ENCODE measurements at regions not wholly inside any gene's neighbourhood (a gene's known extent, or its start where the extent isn't known, plus 50 kb on each side); places are given as distances from the start of the nearest gene placed in this dataset.

DNA sequence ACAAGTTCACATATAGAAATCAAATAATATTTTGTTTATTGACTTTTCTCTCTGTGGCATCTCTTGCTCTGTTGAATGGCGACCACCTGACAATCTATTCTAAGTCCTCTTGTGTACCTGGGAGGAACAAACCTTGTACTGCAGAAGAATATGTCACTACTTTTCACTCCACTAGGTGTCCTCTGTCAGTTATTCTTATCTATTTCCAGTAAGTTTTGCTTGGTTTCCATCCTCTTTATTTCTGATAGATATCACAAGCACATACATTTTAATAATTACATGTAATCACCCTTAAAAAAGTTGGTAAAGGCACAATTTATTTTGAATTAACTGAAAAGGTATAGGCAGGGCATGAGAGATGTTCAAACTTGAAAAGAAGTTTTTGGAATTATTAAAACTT is 238.4 kb downstream of the SNCA start:
- DNase-seq: no peak

DNA sequence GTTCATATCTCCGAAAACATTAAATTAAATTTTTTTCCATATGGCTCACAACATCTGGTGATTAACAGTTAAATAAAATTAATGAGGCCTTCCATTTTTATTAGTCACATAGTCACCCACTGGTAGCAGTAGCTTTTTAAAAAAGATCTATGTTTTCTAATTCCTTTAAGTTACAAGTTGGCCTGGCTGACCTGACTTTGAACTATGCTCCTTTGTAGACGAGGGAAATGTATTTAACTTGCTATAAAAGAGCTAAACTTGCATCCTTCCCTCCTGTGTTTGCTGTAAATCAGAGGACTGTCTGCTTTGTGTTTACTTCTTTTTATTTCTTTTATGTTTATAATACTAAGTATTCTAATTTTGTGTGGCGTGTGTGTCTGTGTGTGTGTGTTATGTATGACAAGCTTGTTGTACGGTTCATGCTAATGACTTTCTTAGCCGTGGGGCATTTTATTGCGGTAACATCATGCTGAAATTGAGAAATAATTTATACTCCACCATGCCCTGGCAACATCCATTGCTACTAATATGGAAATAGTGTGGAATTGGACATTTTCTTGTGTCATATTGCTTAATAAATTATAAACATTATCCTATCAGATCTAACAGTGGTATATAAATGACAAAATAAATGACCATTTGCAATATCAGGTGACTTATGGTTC is 241.7 kb downstream of the SNCA start:
- DNase-seq: no peak

DNA sequence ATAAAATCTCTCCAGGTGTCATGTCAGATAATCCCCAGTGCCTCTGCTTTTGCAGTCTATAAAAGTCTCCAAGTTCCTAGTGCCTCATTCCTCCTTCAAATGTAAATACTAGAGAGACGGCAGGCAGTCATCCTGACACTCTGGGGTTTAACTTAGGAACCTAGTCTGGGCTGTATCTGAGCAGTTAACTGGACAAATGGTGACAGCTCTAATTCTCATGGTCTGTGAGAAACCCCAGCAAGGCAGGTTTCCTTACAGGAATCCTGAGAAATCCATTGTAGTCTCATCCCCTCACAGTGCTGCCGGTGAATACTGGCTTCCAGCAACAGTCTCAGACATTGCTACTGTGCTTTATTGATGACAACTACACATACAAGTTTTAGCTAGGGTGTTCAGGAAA is 246.8 kb downstream of the SNCA start:
- no peak for DNase-seq

DNA sequence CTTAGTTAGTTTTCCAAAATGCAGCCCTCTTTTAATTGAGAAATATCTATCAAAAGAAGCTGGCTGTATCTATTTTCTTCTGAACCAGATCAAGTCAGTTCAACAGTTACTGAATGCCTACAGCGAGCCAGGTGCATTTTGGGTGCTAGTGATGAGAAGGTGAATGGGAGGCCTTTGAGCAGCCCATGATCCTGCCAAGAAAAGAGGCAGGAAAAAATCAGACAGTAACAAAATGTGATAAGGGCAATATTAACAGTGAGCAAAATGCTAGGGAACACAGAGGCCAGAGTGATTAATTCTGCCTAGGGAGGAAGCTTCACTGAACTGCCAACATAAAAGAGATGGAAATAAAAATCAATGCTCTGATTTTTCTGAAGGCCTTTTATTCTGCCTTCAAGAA is 248.5 kb downstream of the SNCA start:
- DNase-seq: no peak

DNA sequence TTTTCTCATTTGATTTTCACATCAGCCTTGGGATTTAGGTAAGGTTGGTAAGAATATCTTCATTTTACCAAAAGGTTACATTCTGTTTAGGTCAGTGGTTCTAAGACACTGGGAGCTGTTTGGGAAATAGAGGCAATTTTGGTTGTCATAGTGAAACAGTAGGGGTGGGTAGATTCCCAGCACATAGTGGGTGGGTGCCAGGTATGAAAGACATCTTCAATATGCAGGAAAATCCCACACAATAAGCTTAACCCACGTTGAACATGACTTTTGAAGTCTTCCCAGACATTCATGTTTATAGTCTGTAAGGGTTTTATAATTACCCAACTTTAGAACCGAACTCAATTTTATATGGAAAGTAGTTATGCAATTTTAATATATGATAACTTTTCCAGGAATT is 249.6 kb downstream of the SNCA start:
- DNase-seq: no peak

DNA sequence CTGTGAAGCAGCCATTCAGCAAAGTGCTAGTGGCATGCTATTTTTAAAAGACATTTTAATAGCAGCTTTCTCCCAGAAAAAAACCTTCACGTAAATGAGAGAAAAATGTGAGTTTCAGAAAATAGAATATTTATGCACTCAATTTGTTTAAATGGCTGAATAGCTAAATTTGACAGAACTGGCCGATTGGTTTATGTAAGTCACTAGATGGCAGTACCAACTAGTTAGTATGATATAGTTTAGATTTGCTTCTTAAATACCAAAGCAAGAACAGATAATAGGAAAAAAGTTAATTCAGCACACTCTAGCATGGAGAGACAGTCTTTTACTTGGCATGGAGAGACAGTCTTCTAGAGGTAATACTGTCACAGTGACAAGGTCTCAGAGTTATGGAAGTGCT is 250.1 kb downstream of the SNCA start:
- no peak for DNase-seq

DNA sequence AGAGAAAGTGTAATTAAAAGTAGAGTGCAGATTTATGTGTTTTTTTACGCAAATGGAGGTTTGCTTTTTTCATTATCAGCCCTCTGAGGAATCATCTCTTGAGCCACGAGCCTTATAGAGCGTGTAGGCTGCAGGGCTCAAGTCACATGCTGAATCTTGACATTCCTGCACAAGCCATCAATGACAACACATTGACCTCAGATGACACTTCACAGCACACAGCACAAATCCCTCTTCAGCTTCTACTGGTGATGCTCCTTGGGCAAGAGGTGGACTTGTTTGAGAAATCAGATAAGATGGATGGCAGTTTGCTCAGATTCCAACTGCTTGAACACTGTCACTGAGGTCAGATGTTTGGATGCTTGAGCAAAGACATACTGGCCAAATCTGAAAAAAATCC is 250.6 kb downstream of the SNCA start:
- no peak for DNase-seq

DNA sequence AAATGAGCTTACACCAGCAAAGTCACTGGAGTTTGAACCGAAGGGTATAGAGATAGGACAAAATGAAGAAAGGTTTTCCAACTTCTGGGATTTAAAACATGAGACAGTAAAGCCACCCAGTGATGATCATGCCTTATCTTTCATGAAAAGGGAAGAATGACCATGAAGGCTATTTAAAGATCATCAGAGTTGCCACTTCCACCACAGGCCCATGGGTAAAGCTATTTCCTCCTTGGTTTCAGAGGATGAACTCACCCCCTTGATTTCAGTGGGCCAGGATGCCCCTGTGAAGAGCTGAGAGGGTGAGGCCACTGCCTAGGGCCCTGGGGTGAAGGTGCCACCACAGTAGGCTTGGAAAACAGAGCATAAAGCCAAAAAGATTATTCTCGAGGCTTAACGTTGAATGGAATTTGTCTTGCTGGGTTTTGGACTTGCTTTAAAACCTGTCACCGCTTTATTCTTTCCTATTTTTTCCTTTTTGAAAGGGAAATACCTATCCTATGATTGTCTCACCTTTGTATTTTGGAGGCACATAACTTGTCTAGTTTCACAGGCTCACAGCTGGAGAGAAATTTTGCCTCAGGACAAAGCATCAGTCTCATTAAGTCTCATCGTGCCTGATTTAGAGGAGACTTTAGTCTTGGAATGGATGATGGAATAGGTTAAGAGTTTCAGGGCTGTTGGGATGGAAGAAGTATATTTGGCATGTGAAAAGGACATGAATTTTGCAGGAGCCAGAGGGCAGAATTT is 254.0 kb downstream of the SNCA start:
- no peak for DNase-seq

DNA sequence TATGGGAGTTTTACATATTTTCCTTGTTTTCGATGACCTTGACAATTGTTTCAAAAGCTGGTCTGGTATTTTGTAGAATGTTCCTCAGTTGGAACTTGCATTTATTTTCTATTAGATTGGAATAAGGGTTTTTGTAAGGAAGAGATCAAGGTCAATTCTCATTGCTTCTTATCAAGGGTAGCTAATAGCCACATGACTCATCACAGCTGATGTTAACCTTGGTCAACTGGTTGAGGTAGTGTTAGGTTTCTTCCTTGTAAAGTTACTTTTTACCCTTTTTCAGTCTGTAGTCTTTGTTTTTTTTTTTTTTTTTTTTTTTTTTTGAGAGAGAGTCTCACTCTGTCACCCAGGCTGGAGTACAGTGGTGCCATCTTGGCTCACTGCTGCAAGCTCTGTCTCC is 257.2 kb downstream of the SNCA start:
- DNase-seq: no peak

DNA sequence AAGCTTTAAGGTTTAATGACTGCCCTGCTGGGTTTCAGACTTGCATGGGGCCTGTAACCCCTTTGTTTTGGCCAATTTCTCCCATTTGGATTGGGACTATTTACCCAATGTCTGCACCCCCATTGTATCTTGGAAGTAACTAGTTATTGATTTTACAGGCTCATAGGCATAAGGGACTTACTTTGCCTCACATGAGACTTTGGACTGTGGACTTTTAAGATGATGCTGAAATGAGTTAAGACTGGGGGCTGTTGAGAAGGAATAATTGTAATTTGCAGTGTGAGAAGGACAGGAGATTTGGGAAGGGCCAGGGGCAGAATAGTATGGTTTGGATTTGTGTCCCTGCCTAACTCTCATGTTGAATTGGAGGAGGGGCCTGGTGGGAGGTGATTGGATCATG is 260.7 kb downstream of the SNCA start:
- DNase-seq: no peak

DNA sequence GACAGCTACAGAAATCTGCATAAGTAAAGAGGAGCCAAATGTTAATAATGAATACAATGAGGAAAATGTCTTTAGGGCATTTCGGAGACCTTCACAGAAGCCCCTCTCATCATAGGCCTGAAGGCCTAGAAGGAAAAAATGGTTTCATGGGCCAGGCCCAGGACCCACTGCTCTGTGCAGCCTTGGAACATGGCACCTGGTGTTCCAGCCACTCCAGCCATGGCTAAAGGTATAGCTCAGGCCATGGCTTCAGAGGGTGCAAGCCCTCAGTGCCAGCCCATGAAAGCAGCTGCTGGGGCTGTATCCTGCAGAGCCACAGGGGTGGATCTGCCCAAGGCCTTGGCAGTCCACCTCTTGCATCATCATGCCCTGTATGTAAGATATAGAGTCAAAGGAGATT is 261.1 kb downstream of the SNCA start:
- DNase-seq: no peak

DNA sequence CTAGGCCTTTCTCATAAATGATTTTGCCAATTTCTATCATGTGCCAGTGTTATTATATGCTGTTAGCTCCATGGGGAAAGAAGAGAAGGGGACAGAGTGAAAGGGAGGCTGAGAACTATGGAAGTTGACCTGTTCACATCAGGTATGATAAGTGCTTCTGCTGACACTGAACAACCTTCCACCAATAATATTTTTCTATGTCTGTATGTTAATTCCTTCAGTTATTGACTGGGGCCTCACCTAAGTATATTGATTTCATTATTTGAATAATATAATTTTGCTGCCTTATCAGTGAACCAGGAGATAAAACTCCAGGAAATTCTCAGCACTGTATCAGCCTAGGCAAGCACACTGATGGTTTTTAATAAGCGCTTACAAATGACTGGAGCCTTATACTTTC is 262.8 kb downstream of the SNCA start:
- DNase-seq: no peak

DNA sequence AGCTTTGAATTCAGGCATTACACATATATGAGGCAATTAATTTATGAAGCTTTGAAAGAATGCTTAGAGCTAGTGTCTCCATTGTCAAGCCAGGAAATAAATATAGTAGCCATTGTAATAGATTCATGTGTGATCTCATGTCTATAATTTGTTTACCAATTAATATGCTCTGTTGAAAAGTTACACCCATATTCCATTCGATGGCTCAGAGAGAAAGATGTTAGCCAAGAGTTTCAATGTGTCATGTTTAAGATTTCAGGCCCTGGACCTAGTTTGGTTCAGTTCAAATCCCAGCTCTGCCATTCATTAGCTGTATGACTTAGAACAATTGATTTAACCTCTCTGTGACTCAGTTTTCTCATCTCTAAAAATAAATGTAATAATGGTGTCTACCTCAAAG is 263.3 kb downstream of the SNCA start:
- DNase-seq: no peak

DNA sequence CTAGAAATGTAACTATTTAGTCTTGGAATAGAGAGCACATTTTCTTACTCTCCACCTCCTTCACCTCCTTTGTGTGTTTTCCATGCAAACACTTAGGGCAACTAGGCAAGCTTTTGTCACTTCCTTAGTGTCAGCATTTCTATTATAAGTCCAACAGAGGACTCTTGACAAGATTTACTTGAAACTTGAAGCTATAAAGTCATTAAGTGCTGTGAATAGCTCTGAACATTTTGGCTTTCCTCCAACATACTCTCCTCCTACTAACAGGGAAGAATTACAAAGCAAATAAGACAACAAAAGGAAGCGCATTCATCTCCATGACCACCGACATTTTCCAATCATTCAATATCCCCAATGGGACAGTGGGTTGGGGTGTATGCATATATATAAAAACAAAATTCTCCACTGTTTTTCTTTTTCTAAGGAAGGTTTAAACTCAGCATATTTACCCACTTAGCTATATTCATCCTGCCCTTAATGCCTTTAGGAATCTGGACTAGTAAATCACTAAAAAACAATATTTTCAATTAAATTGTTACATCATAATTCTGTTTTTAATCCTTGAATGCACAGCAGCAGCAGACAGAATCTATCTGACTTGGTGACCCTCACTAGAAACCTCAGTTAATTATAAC is 264.6 kb downstream of the SNCA start:
- no peak for DNase-seq

DNA sequence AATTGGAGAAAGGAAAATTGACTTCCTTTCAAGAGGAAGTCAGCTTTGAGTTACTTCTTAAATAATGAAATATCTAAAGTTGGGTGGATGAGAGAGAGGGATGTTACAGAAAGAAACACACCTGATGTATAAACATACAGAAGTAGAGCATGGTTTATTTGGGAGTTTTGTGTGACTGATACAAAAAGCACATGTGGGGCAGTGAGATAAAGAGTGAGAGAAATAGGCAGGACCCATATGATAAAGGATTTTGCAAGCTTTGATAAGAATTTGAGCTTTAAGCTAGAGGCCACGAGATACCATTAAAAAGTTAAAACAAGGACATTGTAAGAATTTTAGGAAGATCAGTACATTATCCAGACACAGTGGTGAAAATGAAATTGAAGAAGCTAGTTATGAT is 263.3 kb upstream of the GPRIN3 start:
- DNase-seq: no peak

DNA sequence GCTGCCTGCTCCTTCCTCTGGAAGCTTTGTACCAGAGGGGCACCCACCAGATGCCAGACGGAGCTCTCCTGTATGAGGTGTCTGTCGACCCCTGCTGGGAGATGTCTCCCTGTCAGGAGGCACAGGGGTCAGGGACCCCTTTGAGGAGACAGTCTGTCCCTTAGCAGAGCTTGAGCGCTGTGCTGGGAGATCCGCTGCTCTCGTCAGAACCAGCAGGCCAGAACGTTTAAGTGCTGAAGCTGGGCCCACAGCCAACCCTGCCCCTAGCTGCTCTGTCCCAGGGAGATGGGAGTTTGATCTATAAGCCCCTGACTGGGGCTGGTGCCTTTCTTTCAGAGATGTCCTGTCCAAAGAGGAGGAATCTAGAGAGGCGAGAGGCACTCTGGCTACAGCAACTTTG is 260.3 kb upstream of the GPRIN3 start:
- DNase-seq: no peak

DNA sequence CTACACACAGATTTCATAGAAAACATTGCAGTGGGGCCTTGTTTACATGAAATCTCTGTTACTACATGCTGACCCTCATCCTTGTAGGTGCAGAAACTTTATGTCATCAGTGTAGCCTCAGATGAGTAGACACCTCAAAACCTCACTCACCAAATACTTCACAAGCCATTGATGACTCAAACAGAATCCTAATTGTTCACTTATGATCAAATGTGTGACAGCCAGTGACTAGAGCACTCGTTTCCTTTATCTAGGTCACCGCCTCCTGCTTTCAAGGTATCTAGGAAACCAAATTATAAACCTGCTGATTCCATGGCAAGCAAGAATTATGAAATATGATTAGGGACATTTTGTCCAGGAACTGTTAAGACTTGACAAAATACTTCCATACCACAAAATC is 255.8 kb upstream of the GPRIN3 start:
- no peak for DNase-seq

DNA sequence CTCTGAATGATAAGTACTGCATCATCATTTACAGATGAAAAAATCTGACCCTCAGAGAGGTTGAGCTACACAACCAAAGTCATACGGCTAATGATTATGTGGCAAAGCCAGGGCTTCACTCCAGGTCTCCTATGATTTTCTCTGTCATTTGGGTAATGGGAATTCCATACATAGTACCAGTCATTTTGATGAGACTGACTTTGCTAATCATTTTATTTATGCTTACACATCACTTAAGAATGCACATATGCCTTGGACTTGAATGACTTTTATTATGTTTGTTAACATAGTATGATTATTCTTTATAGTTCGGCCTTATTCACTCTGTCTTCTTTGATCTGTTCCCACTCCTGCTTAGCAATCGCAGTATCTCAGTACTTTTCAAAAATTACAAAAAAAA is 255.1 kb upstream of the GPRIN3 start:
- no peak for DNase-seq

DNA sequence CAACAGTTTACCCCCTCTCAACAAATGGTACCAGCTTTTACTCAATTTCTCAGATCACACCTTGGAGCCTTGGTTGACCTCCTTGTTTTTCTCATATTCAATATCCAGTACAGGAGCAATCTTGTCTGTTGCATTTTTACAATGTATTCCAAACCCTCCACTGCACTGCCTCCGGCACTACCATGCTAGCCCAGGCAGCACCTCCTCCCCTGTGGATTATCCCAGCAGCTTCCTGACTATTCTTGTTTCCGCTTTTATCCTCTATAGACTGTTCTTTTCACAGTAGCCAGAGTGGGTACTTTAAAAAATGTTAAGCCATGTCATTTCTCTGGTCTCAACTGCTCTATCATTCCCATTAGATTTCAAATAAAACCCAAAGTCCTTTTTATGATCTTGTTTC is 253.4 kb upstream of the GPRIN3 start:
- DNase-seq: no peak

DNA sequence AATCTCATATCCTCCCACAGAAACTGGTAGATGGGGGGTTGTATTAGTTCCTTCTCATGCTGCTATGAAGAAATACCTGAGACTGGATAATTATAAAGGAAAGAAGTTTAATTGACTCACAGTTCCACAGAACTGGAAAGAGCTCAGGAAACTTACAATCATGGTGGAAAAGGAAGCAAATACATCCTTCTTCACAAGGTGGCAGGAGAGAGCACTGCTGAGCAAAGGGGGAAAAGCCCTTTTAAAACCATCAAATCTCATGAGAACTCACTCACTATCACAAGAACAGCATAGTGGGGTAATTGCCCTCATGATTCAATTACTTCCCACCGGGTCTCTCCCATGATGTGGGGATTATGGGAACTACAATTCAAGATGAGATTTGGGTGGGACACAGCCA is 250.5 kb upstream of the GPRIN3 start:
- DNase-seq: no peak

DNA sequence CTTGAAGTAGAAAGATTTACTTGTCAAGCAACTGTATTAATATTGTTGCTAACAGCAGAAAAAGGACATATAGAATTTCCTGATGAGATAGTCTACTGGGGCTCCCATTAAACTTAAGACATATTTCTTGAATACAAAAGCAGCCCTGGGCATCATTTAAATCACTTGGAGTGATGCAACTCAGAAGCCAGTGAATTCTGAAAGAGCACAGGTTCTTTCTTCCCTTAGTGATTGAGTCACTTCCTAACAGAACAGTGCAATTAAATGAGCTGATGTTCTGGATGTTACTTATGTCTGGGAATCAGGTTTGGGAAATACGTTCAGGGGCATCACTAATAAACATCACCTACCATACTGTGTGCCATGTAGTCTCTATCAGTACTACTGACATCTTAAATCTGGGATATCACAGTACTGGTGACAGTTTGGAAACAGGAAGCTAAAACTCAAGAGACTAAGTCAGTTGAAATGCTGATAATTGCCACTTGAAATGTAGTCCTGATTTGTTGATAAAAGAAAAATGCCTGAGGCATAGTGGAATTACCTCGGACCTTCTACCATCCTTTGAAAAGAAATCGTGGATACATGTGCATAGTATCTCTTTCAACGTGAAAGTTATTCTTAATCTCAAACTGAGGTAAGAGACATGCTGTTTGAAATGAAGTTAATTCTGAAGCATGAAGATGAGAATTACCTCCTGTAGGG is 249.2 kb upstream of the GPRIN3 start:
- no peak for DNase-seq

DNA sequence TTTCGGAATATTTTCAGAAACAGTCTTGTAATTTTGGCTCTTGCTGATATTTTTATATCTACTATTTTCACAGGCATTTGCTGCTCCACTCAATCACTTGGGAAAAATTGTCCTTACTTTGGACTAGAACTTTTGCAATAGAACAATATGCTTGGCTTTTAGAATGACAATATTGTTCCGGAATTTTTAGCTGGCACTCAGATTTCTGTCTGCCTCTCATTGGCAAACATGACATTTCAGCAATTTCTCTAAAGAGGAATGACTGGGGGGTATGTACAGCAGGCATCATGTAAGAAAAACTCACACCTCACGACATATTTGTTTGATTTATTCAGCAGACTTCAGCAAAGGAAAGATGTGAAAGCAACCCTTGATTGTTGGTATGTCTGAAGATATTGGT is 243.6 kb upstream of the GPRIN3 start:
- no peak for DNase-seq

DNA sequence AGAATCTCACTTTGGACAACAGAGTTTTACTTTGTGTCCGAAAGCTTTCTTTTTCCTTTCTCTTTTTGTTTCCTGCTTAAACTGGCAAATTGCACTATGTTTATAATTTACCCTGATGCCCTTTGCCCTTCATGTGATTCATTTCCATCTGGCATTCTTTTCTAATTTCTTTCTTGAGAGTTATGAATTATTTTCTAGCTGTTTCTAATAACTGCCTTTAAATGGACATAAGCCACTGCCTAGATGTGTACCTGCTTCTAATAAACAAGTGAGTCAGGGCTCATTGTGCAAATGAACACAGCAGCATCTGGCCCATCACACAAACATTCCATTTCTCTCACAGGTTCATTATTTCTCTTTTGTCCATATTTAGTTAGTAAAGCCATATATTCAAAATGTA is 242.3 kb upstream of the GPRIN3 start:
- DNase-seq: no peak

DNA sequence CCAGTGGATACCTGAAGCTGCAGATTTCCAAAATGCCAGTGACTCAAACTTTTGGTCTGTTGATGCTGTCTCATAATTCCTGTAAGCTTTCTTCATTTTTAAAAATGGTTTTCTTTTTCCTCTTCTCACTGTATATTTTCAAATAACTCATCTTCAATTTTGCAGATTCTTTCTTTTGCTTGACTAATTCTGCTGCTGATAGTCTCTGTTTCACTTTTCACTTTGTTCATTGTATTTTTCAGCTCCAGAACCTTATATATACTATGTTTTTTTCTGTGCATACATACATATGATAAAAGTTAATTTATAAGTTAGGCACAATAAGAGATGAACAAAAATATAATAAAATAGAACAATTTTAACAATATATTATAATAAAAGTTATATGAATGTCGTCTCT is 237.7 kb upstream of the GPRIN3 start:
- no peak for DNase-seq

Measured in effector CD4-positive, alpha-beta T cell (primary cell).